ENCODE measurements at regions not wholly inside any gene's neighbourhood (a gene's known extent, or its start where the extent isn't known, plus 50 kb on each side); places are given as distances from the start of the nearest gene placed in this dataset.

- TF ChIP-seq POLR2A (IDR thresholded peaks at IDR 0.05) (no peak), CTCF (IDR thresholded peaks at IDR 0.05) (no peak)
Measured at GRCh38 chr6:45806172-45806571, 209.5 kb downstream of the CLIC5 start.

Data from vagina (tissue), 2 donors.